ENCODE measurements at regions not wholly inside any gene's neighbourhood (a gene's known extent, or its start where the extent isn't known, plus 50 kb on each side); places are given as distances from the start of the nearest gene placed in this dataset.
A peak's percentile ranks its signal among the peaks of the same experiment; 100 is the strongest.

DNA sequence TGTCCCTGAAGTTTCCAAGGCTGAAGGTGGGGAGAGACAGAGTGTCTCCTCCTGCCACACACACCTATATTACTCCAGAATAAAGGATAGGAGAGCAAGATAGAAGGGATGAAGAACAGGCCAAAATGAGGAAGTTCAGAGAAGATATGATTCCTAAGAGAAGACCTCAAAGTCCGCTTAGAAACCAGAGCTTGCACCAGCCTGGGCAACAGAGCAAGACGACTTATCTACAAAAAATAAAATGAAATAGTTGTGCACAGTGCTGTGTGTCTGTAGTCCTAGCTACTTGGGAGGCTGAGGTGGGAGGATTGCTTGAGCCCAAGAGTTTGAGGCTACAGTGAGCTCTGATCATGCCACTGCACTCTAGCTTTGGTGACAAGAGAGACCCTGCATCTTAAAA is 128.2 kb downstream of the HS3ST3B1 start:
- Histone ChIP-seq H3K27me3 (ENCODE audit: control insufficient read depth in 2 of 2, insufficient read depth in 2 of 2, low read length in 2 of 2) (no peaks in the 10 kb centered on the region), H3K4me2 (replicated peaks; ENCODE audit: extremely low read depth, low read length, poor library complexity, severe bottlenecking) (no peak overlapping the region), H3K4me1 (ENCODE audit: control insufficient read depth in 1 of 2, insufficient read depth in 2 of 2, low read length in 2 of 2) (peaks cover 9 to 11% of the 10 kb centered on the region in 2 donors), H4K20me1 (ENCODE audit: insufficient read depth, low read length) (no peaks in the 10 kb centered on the region), H3K36me3 (replicated peaks in 1 of 2; ENCODE audit: control insufficient read depth in 1 of 2, insufficient read depth in 2 of 2, low read length in 2 of 2) (no peaks in the 10 kb centered on the region), H3K9ac (ENCODE audit: insufficient read depth, low read length, poor library complexity, severe bottlenecking) (no peak overlapping the region), H3K9me3 (replicated peaks in 1 of 2; ENCODE audit: control insufficient read depth in 1 of 2, insufficient read depth in 1 of 2, low read length in 2 of 2) (no peaks in the 10 kb centered on the region), H3K27ac (ENCODE audit: low read depth in 1 of 2, low read length in 2 of 2) (no peak overlapping the region), H3K4me3 (replicated peaks in 1 of 3; ENCODE audit: low read depth in 2 of 3, low read length in 3 of 3) (no peak overlapping the region), H2AFZ (ENCODE audit: insufficient read depth, low read depth, low read length, poor library complexity, severe bottlenecking) (peak overlapping the region; percentile 10), H3K79me2 (ENCODE audit: insufficient read depth, low read length) (no peaks in the 10 kb centered on the region)
- DNase-seq: no peak
- Mint-ChIP-seq H3K36me3 (no peaks in the 10 kb centered on the region), H3K4me3 (no peak overlapping the region), H3K4me1 (peaks cover 11% of the 10 kb centered on the region), H3K27ac (peak overlapping the region in 4 of 7 donors; percentile 1 to 43 (median 22)), H3K9me3 (peaks cover 0 to 3% (median 0%) of the 10 kb centered on the region in 7 donors), H3K27me3 (ENCODE audit: low read depth in 3 of 3) (peaks cover 0 to 4% (median 1%) of the 10 kb centered on the region in 3 donors)
- WGBS (ENCODE audit: insufficient coverage): 80% methylated on average over 2 of the region's 2 CpGs
- intact Hi-C loops (cut with micrococcal nuclease): no loop called here
- TF ChIP-seq, protein P1, sequence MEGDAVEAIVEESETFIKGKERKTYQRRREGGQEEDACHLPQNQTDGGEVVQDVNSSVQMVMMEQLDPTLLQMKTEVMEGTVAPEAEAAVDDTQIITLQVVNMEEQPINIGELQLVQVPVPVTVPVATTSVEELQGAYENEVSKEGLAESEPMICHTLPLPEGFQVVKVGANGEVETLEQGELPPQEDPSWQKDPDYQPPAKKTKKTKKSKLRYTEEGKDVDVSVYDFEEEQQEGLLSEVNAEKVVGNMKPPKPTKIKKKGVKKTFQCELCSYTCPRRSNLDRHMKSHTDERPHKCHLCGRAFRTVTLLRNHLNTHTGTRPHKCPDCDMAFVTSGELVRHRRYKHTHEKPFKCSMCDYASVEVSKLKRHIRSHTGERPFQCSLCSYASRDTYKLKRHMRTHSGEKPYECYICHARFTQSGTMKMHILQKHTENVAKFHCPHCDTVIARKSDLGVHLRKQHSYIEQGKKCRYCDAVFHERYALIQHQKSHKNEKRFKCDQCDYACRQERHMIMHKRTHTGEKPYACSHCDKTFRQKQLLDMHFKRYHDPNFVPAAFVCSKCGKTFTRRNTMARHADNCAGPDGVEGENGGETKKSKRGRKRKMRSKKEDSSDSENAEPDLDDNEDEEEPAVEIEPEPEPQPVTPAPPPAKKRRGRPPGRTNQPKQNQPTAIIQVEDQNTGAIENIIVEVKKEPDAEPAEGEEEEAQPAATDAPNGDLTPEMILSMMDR (IDR thresholded peaks at IDR 0.05): no peak

DNA sequence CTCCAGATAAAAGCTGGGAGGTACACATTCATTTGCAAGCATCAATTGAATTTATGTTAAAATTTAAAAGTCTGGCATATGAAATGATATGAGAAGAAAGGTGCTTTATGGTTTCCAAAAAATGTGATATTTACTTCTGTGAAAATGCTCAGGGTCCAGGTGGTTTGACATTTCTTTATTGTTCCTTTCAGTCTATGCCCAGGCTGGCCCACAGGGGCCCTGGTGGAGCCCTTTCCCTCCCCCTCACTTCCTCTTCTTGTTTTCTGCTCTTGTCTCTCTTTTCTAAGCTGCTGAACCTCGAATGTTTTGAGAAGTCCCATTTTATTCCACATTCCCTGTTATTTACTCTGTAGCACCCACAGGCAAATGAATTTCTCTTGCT is 127.8 kb downstream of the HS3ST3B1 start:
- H3K27me3 ChIP-seq (ENCODE audit: control insufficient read depth in 2 of 2, insufficient read depth in 2 of 2, low read length in 2 of 2): no peaks in the 10 kb centered on the region
- intact Hi-C loops (cut with micrococcal nuclease): no loop called here
- TF ChIP-seq, protein P1 (IDR thresholded peaks at IDR 0.05): peak; percentile 24
- H3K79me2 ChIP-seq (ENCODE audit: insufficient read depth, low read length): no peaks in the 10 kb centered on the region
- no peak overlapping the region for H3K4me2 ChIP-seq (replicated peaks; ENCODE audit: extremely low read depth, low read length, poor library complexity, severe bottlenecking)
- H3K36me3 ChIP-seq (replicated peaks in 1 of 2; ENCODE audit: control insufficient read depth in 1 of 2, insufficient read depth in 2 of 2, low read length in 2 of 2): no peaks in the 10 kb centered on the region
- Mint-ChIP-seq H3K4me3 (no peak overlapping the region), H3K36me3 (no peaks in the 10 kb centered on the region), H3K27ac (peak overlapping the region in 4 of 7 donors; percentile 1 to 43 (median 22)), H3K27me3 (ENCODE audit: low read depth in 3 of 3) (peaks cover 0 to 4% (median 1%) of the 10 kb centered on the region in 3 donors), H3K9me3 (peaks cover 0 to 3% (median 0%) of the 10 kb centered on the region in 7 donors), H3K4me1 (peaks cover 16% of the 10 kb centered on the region)
- H4K20me1 ChIP-seq (ENCODE audit: insufficient read depth, low read length): no peaks in the 10 kb centered on the region
- no peak overlapping the region for H3K4me3 ChIP-seq (replicated peaks in 1 of 3; ENCODE audit: low read depth in 2 of 3, low read length in 3 of 3)
- no peak overlapping the region for H3K27ac ChIP-seq (ENCODE audit: low read depth in 1 of 2, low read length in 2 of 2)
- DNase-seq: no peak
- H3K9me3 ChIP-seq (replicated peaks in 1 of 2; ENCODE audit: control insufficient read depth in 1 of 2, insufficient read depth in 1 of 2, low read length in 2 of 2): no peaks in the 10 kb centered on the region
- H2AFZ ChIP-seq (ENCODE audit: insufficient read depth, low read depth, low read length, poor library complexity, severe bottlenecking): peak overlapping the region; percentile 10
- H3K4me1 ChIP-seq (ENCODE audit: control insufficient read depth in 1 of 2, insufficient read depth in 2 of 2, low read length in 2 of 2): peaks cover 9 to 11% of the 10 kb centered on the region in 2 donors
- WGBS (ENCODE audit: insufficient coverage): no CpG with 5 or more reads among the region's 1 CpG
- H3K9ac ChIP-seq (ENCODE audit: insufficient read depth, low read length, poor library complexity, severe bottlenecking): no peak overlapping the region
